HG03039 (cell line): ENCODE measurements at regions not wholly inside any gene's neighbourhood (a gene's known extent, or its start where the extent isn't known, plus 50 kb on each side); places are given as distances from the start of the nearest gene placed in this dataset.

Experiments used
- ATAC-seq: cut with Tn5 transposase; IDR thresholded peaks from one replicate; pipeline ENCODE4 v1.9.1; 2021; ENCODE audit warnings: mild to moderate bottlenecking, moderate library complexity; ENCODE audit not compliant: unreplicated experiment

GRCh38 chr11:98564233-98564632 is 456.5 kb upstream of the CNTN5 start:
- no peak for ATAC-seq

GRCh38 chr11:98564881-98565280 is 455.9 kb upstream of the CNTN5 start:
- no peak for ATAC-seq

GRCh38 chr11:98565311-98565710 is 455.4 kb upstream of the CNTN5 start:
- ATAC-seq = no peak

DNA sequence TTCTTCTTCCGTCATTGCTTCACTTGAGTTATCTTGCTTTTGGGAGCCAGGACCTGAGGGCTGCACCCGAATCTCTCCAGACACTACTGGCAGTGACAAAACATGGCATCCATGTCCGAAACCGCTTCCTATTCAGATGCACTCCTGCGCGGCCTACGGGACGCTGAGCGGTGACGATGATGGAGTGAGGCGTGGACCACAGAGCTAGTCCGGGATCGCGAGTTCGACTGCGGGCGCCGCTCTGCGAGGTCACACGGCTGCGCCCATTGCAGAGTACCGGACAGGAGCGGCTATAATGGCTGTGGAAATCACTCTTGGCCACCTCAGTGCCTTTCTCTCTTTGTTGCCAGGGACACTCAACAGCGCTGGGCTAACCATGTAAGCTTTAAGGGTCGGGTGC is 453.8 kb upstream of the CNTN5 start:
- no peak for ATAC-seq

DNA sequence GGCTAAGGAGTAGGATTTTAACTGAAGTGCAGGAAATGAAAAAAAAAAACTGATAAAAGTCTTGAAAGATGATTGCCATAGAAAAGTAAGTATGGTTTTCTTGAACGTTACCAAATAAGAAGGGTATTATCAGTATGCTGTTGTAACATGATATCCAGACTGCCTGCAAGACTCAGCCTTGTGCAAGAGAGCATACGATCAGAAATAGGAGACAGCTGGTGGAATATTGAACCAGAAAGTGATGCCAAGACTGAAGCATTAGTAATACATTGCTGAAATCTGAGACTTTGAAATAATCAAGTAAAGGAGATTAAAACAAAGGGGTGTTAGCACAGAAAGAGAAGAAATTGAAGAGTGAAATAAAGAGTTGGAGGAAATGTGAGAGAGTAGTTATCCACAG is 452.7 kb upstream of the CNTN5 start:
- no peak for ATAC-seq

DNA sequence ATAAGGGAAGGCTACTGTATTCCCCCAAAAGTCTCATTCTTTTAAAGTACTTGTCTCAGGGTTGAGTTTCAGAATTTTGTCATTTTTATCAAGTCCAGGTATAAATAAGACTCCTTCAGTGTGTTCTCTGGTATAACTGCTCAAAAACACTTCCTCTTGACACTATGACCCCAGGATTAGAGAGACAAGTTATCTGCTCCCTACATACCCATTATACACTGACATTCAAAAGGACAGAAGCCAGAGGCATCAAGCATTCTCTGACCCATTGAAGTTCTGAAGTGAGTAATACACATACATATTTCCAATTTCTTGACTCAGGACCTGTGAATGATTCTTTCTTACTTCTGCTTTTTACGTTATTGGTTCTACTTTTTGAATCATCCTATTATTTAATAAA is 447.8 kb upstream of the CNTN5 start:
- no peak for ATAC-seq

GRCh38 chr11:98587884-98588283 is 432.9 kb upstream of the CNTN5 start:
- ATAC-seq = no peak

- ATAC-seq = no peak
Observed at GRCh38 chr11:98589967-98590366, 430.8 kb upstream of the CNTN5 start.

GRCh38 chr11:98600103-98600502 is 420.6 kb upstream of the CNTN5 start:
- ATAC-seq = no peak

DNA sequence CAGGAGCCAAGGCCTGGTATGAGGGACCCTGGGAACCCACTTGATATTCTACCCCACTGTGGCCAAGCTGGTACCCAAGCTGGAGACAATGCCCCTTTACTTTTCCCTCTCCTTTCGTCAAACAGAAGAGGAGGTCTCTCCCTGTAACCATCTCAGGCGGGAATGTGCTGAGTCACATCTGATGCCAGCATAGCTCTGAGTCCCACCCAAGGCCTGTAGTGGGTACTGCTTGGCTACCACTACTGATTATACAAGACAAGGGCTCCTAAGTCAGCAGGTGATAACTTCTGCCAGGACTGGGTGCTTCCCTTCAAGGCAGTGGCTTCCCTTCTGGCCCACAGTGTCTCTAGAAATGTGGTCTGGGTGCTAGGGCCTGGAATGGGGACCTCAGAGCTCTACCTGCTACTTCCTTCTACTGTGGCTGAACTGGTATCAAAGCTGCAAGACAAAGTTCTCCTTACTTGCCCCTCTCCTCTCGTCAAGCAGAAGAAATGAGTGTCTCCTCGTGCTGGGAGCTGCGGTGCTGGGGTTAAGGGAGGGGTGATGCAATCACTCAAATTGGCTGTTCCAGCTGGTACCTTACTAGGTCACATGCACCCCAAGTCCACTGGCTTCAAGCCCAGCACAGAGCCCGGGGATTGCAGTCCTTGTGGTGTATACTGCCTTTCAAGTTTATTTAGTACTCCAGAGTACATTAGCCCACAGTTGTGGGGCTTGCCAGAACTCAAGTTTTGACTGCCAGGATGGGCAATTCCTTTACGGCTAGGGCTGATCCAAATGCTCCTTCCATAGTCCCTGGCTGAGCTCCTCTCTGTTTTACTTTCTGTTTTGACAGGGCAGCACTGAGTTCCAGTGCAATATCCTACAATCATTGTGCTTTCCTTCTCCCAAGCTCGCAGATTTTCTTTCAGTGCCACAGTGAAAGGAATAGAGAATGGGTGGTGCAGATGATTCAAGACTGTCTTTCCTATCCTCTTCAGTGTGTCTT is 419.7 kb upstream of the CNTN5 start:
- ATAC-seq = no peak

- no peak for ATAC-seq
Observed at GRCh38 chr11:98616098-98616655, 404.6 kb upstream of the CNTN5 start.

DNA sequence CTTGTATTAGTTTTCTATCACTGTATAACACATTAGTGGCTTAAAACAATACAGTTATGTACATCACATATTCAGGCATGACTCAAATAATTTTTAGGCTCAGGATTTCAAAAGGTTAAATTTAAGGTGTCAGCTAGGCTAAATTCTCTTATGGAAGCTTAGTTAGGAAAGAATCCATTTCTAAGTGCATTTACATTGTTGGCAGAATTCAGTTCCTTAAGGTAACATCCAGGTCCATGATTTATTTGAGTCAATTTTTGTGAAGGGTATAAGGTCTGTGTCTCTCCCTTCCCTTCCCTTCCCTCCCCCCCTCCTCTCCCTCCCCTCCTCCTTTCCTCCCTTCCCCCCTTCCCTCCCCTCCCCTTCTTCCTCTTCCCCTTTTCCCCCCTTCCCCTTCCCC is 399.0 kb upstream of the CNTN5 start:
- ATAC-seq = no peak

DNA sequence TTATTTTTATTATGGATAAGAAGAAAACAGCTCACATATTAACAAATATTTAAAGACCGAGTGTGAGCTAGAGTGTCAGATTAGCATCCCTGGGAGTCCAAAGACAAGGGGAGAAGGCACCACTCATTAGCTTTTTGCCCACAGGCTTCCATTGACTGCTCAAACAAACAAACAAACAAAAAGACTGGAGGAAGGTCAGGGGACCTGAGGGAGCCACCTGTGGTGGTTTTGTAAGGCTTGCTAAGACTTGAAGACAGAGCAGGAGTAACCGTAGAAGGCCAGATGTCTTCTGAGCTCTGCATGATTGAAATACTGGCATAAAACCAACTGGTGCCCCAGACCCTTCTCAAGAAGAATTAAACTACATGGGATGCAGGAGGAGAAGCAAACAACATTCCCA is 395.2 kb upstream of the CNTN5 start:
- ATAC-seq = no peak

DNA sequence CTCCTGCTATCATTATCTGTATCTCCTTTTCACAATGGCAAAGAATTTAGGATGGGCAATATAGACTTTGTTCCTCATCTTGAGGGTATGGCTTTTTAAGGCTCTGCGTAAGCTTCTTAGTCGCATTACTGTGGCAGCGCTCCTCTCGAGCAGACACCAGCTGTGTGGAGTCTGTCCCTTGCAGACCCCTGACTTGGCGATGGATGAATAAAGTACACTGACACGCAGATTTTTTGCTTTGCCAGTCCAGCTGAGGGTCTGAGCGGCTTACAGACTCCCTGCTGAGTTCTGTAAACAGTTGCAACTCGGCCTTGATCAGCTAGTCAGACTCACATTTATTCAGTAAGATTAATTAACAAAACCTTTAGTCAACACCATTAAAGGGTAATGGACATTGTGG is 390.0 kb upstream of the CNTN5 start:
- no peak for ATAC-seq

GRCh38 chr11:98657711-98658110 is 363.0 kb upstream of the CNTN5 start:
- ATAC-seq = no peak

DNA sequence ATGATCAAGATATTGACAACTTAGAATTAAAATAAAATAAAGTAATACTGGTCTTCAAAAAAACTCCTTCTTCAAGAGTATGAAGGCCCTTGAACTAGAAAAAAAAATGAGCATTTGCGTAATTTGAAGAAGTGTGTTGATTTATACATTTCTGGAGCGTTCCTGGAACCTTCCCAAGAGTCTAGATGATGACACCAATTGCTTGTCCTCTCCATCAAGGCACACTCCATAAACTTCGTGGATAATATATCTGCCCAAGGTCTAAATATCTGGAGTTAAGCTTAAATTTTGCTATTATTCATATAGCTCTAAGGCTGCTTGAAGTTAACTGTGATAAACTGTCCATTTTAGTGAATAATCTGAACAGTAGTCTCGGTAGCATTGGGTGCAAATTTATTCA is 361.3 kb upstream of the CNTN5 start:
- no peak for ATAC-seq

- ATAC-seq = no peak
Observed at GRCh38 chr11:98674390-98674789, 346.4 kb upstream of the CNTN5 start.

GRCh38 chr11:98679673-98680072 is 341.1 kb upstream of the CNTN5 start:
- ATAC-seq = no peak

GRCh38 chr11:98701541-98701940 is 319.2 kb upstream of the CNTN5 start:
- no peak for ATAC-seq

DNA sequence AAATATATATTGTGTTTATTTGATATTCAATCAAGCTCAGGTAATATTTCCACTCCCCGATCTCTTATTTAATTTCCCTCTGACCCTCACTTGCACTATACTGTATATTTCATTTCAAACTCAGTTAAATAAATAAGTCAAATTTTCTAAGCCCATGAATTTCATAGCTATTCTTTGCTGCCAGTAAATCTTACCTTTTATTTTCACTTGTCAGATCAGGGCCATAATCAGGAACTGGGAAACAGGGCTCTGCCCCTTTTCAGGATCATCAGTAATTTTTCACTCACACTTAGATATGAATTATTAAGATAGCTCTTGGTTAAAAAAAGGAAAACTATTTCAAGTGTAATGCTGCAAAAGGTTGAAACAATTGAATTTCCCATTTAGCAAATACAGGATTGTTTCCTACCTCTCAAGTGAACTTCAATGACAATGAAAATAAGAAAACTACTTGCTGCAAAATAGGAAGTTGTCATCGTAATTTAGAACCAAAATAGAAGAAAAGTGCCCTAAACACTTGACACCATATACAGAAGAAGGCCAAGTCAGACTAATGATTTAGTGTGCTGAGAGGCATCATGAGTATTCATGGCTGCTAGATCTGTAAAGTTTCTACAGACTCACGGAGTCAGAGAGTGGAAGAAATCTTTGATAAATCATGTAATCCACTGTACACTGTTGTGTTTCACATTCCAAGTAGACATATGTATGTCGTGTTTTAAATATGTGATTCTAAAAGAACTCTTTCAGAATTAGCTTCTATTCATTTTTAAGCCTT is 316.8 kb upstream of the CNTN5 start:
- no peak for ATAC-seq

DNA sequence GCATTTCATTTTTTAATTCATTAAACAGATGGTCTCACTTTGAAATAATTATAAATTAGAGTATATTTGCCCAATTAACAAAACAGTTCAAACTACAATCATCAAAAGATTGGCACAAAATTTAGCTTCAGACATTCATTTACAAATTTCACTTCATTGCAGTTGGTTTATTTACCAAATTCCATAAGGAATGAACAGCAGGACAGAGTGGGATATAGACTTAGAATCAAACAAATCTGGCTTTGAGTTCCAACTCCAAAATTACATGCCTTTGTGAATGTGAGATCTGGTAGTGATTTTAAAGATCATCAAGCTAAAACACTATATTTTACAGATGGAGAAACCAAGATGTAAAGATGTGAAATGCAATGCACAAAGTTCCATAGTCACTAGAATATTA is 310.7 kb upstream of the CNTN5 start:
- ATAC-seq = no peak

GRCh38 chr11:98710986-98711385 is 309.8 kb upstream of the CNTN5 start:
- ATAC-seq = no peak
